NK-92 treated with Interleukin-12 subunit alpha and Interleukin-12 subunit beta, amount 100 ng/mL, for 24 hours (cell line): ENCODE measurements at regions not wholly inside any gene's neighbourhood (a gene's known extent, or its start where the extent isn't known, plus 50 kb on each side); places are given as distances from the start of the nearest gene placed in this dataset.

Experiments used
- DNase-seq: peaks from one replicate; lab custom pipeline; 2025; lab: John Stamatoyannopoulos, UW

- DNase-seq, result no peak
Measured at GRCh38 chr9:107118863-107119624, 164.0 kb upstream of the RAD23B start.

GRCh38 chr9:107119735-107120134 is 163.3 kb upstream of the RAD23B start:
- DNase-seq, result no peak

GRCh38 chr9:107123389-107123788 is 159.7 kb upstream of the RAD23B start:
- DNase-seq, result no peak

GRCh38 chr9:107127608-107128007 is 155.5 kb upstream of the RAD23B start:
- no peak for DNase-seq

GRCh38 chr9:107131108-107131799 is 151.8 kb upstream of the RAD23B start:
- DNase-seq, result no peak

GRCh38 chr9:107136296-107136695 is 146.8 kb upstream of the RAD23B start:
- DNase-seq, result no peak

GRCh38 chr9:107137495-107138202 is 145.4 kb upstream of the RAD23B start:
- DNase-seq, result no peak

- no peak for DNase-seq
Measured at GRCh38 chr9:107138261-107138992, 144.7 kb upstream of the RAD23B start.

- DNase-seq, result no peak
Measured at GRCh38 chr9:107141967-107142366, 141.1 kb upstream of the RAD23B start.

GRCh38 chr9:107142430-107142829 is 140.6 kb upstream of the RAD23B start:
- DNase-seq, result no peak

- DNase-seq, result no peak
Measured at GRCh38 chr9:107142896-107143603, 140.0 kb upstream of the RAD23B start.

- no peak for DNase-seq
Measured at GRCh38 chr9:107144475-107144874, 138.6 kb upstream of the RAD23B start.

- DNase-seq, result no peak
Measured at GRCh38 chr9:107147134-107147533, 135.9 kb upstream of the RAD23B start.

GRCh38 chr9:107148216-107148615 is 134.9 kb upstream of the RAD23B start:
- no peak for DNase-seq

- no peak for DNase-seq
Measured at GRCh38 chr9:107149756-107150155, 133.3 kb upstream of the RAD23B start.

- no peak for DNase-seq
Measured at GRCh38 chr9:107153336-107153735, 129.7 kb upstream of the RAD23B start.

GRCh38 chr9:107154291-107154690 is 128.8 kb upstream of the RAD23B start:
- DNase-seq, result no peak

GRCh38 chr9:107154766-107155165 is 128.3 kb upstream of the RAD23B start:
- no peak for DNase-seq

GRCh38 chr9:107155244-107155817 is 127.7 kb upstream of the RAD23B start:
- no peak for DNase-seq

- DNase-seq, result no peak
Measured at GRCh38 chr9:107158321-107158720, 124.8 kb upstream of the RAD23B start.

GRCh38 chr9:107161338-107161737 is 121.7 kb upstream of the RAD23B start:
- no peak for DNase-seq
